ENCODE measurements at regions not wholly inside any gene's neighbourhood (a gene's known extent, or its start where the extent isn't known, plus 50 kb on each side); places are given as distances from the start of the nearest gene placed in this dataset.

DNA sequence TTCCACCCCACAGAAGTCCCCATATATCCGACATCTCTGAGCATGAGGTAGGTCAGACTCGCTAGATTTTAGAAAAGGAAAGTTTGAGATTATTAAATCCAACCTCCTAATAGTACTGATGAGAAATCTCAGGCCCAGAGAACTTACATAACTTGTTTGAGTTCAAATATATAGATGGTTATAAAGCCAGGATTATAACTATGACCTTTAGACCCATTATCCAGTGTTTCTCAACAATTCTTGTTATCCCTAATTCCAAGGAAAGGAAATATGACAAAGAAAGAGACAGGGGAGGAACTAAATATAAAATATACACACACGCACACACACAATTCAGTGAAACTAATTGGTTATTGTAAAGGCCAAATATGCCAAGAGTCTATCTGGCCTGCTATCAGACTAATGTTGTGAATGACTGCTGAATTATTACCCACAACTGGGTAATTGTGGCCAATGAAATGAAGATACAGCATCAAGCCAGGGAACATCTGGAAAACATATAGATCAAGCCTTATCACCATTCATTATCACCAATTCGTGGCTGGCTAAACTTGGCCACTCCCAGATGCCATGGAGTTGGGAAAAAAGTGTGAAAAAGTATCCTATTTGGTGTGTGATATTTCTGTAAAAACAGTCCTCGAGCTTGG, 248.4 kb downstream of the PRELID2 start:
- POLR2A ChIA-PET, result no interaction called here
- DNase-seq, result no peak
- H3K27ac Mint-ChIP-seq, result no peak overlapping the region
- no peaks in the 10 kb centered on the region for H3K36me3 Mint-ChIP-seq (ENCODE audit: low read depth)
- H3K27me3 Mint-ChIP-seq, result no peaks in the 10 kb centered on the region
- H3K9me3 Mint-ChIP-seq, result peaks cover 3% of the 10 kb centered on the region
- CTCF ChIA-PET, result no interaction called here
- no peak overlapping the region for H3K4me3 Mint-ChIP-seq
- no peaks in the 10 kb centered on the region for H3K4me1 Mint-ChIP-seq

DNA sequence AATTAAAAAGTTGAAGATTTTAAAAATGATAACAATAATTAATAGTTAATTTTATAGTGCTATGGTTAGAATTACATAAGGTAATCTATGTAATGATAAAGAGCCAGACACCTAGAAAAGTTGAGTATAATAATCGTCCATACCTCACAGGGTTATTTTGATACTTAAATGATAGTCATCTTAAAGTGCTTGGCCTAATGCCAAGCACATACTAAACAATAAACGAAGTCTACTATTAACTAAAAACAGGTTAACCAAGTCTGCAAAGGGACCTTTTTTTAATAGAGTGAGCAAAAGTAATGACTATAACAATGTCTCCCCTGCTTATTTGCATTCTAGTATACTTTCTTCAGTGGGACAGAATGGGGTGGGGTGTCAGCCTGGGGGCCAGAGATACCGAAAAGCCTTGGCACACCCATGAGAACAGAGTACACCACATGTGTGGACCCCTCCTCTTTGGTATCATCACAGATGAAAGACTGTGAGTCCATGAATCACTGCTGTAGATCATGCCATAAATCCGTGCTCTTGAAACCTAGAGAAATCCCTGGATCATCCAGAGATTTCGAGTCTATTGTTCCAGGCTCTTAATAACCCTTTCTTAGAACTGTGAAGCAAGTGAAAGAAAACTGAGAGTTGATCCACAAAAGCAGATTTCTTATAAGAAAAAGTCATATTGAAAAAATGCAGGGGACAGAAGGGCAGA, 249.5 kb downstream of the PRELID2 start:
- Mint-ChIP-seq H3K27ac (no peak overlapping the region), H3K9me3 (peaks cover 3% of the 10 kb centered on the region), H3K4me3 (no peak overlapping the region), H3K4me1 (no peaks in the 10 kb centered on the region), H3K27me3 (no peaks in the 10 kb centered on the region), H3K36me3 (ENCODE audit: low read depth) (no peaks in the 10 kb centered on the region)
- CTCF ChIA-PET, result no interaction called here
- POLR2A ChIA-PET, result no interaction called here
- no peak for DNase-seq

DNA sequence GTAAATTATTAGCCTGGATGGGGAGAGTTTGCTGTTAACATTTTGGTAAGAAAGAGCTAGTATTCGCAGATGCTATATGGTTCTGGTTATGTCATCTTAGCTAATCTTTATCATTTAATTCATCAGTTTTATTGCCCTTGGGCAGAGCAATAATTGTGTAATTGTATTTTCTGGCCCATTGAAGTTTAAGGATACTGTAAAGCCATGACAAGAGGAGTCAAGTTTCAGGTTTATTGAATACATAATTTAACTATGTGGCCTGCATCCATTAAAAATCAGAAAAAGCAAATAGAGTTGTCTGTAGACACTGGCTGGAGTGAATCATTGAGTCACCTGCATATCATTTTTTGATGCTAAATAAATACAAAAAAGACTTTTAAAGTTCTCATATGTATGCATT, 255.8 kb downstream of the PRELID2 start:
- H3K36me3 Mint-ChIP-seq (ENCODE audit: low read depth), result no peaks in the 10 kb centered on the region
- H3K4me3 Mint-ChIP-seq, result no peak overlapping the region
- POLR2A ChIA-PET, result no interaction called here
- CTCF ChIA-PET, result no interaction called here
- H3K27ac Mint-ChIP-seq, result no peak overlapping the region
- peaks cover 7% of the 10 kb centered on the region for H3K9me3 Mint-ChIP-seq
- no peak for DNase-seq
- no peaks in the 10 kb centered on the region for H3K4me1 Mint-ChIP-seq
- H3K27me3 Mint-ChIP-seq, result no peaks in the 10 kb centered on the region

DNA sequence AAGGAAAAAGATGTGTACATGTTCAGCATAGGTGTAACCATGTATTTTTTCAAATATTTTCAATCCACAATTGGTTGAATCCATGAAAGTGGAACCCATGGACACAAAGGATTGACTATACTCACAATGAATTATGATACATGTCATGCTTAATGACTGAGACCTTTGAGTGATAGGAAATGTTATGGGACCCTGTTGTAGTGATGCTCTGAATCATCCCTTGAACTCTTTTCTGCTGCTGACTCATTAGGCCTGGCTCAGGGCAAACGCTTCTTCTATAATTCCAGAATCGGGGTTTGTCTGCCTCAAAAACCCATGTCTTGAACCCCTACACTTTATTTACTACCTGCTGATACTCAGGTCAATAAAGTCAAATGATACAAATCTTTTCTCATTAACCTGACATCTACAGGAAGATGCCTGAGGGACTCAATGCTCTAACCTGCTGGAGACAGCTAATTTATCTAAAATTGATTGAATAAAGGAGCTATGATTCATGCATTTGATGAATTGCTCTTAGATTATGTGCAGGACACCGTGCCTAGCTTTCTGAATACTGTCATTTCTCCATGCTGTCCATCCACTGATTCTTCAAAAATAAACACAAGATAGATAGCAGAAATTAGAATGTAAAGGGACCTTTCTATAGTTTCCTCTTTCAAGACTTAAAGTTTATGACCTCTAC, 260.1 kb downstream of the PRELID2 start:
- no peaks in the 10 kb centered on the region for H3K27me3 Mint-ChIP-seq
- ChIA-PET CTCF (no interaction called here), POLR2A (no interaction called here)
- no peak for DNase-seq
- H3K9me3 Mint-ChIP-seq, result peaks cover 7% of the 10 kb centered on the region
- no peak overlapping the region for H3K4me3 Mint-ChIP-seq
- no peaks in the 10 kb centered on the region for H3K4me1 Mint-ChIP-seq
- H3K27ac Mint-ChIP-seq, result no peak overlapping the region
- no peaks in the 10 kb centered on the region for H3K36me3 Mint-ChIP-seq (ENCODE audit: low read depth)

DNA sequence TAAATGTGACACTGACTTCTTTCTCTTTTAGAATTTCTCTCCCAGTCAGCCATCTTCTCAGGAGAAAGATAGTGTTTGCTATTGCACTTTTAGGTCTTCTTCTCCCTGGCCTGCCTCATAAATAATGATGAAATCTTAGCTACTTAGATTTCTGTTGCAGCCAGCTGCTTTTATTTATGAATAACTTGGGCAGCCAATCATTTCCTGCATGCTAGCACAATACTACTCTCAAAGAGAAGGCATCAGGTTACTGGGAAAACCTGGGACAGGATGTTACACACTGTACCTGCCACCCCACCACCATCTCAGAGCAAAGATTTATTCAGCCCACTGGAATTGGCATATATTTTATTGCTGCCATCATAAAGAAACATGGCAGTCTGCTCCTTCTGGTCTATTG, 266.6 kb downstream of the PRELID2 start:
- ChIA-PET CTCF (no interaction called here), POLR2A (no interaction called here)
- H3K4me3 Mint-ChIP-seq, result no peak overlapping the region
- no peak overlapping the region for H3K27ac Mint-ChIP-seq
- no peaks in the 10 kb centered on the region for H3K4me1 Mint-ChIP-seq
- H3K9me3 Mint-ChIP-seq, result peaks cover 2% of the 10 kb centered on the region
- DNase-seq, result no peak
- no peaks in the 10 kb centered on the region for H3K36me3 Mint-ChIP-seq (ENCODE audit: low read depth)
- H3K27me3 Mint-ChIP-seq, result no peaks in the 10 kb centered on the region

DNA sequence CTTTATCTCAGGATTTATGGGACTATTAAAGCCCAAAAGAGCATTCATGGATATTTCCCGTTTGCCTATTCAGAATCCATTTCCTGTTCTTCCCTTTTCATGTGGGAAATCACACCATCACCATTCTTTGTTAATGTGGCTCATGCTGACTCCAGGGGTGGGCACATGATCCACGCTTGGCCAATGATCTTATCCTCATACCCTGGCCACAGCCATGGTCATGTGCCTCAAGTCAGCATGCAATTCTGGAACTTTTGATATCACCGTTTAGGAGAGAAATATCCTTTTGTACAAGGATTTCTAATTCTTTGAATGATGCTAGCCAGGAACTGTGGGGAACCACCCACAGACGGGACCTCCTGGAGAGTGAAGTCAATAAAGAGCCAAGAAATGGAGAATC, 272.2 kb downstream of the PRELID2 start:
- no peak overlapping the region for H3K4me3 Mint-ChIP-seq

DNA sequence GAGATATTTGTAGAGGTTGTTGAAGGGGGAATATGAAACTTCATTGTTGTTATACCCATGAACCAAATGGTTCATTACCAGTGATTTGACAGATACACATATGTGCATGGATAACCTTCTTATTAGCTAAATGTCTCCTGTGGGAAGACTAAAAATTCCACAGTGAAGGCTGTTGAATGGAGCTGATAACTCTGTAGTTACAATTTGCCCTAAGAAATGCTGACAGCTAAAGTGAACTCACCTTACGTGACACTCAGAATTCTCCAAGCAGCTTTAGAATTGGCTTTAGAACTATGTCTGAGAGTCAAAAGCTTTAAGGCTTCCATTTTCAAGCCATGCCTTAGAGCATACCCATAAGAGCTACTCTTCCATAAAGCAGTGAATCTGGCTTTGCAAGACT, 276.9 kb downstream of the PRELID2 start:
- Mint-ChIP-seq H3K4me1 (no peaks in the 10 kb centered on the region), H3K9me3 (peaks cover 9% of the 10 kb centered on the region), H3K27ac (no peak overlapping the region), H3K36me3 (ENCODE audit: low read depth) (no peaks in the 10 kb centered on the region), H3K27me3 (no peaks in the 10 kb centered on the region), H3K4me3 (no peak overlapping the region)
- ChIA-PET CTCF (no interaction called here), POLR2A (no interaction called here)
- no peak for DNase-seq

More for the DNA sequence above, 272.2 kb downstream of the PRELID2 start:
- Mint-ChIP-seq H3K27me3 (no peaks in the 10 kb centered on the region), H3K9me3 (peaks cover 4% of the 10 kb centered on the region), H3K36me3 (ENCODE audit: low read depth) (no peaks in the 10 kb centered on the region), H3K4me1 (no peaks in the 10 kb centered on the region), H3K27ac (no peak overlapping the region)
- ChIA-PET CTCF (no interaction called here), POLR2A (no interaction called here)
- no peak for DNase-seq

DNA sequence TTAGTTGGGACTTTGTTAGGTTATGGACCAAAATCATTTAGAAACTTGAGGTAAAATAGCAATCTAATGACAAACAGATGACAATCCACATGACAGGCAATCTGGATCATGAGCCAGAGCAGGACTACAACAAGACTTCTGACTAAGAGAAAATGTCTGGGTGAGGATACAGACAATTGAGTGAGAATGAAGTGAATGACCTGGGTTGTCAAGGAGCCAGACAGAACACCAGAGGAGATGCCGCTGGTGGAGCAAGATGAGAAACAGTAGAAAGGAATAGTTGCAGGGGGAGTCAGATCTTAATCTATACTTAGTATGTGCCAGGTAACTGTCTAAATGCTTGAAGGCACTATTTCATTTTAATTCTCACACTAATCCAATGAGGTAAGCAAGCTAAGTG, 277.8 kb downstream of the PRELID2 start:
- no peaks in the 10 kb centered on the region for H3K27me3 Mint-ChIP-seq
- H3K9me3 Mint-ChIP-seq, result peaks cover 6% of the 10 kb centered on the region
- POLR2A ChIA-PET, result no interaction called here

DNA sequence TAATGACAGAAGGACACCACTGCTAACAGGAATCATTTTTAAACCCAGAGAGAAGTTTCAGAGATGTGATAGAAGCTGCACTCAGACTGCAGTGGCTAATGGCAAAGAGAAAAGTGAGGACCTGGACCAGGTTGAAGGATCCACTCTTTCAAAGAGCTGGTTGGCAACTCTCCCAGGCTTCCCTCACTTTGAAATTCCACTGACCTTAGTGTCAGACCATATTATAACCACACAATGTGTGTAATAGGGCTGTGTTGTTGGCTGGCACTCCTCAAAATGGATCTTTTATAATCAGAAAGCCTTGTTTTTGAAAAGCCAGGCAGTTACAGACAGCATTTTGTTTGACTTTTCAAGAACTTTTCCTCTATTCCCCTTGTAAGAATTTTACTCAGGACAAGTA, 280.7 kb downstream of the PRELID2 start:
- H3K4me1 Mint-ChIP-seq, result no peaks in the 10 kb centered on the region
- ChIA-PET CTCF (no interaction called here), POLR2A (no interaction called here)
- H3K4me3 Mint-ChIP-seq, result no peak overlapping the region
- H3K36me3 Mint-ChIP-seq (ENCODE audit: low read depth), result no peaks in the 10 kb centered on the region
- H3K27me3 Mint-ChIP-seq, result no peaks in the 10 kb centered on the region
- H3K9me3 Mint-ChIP-seq, result peaks cover 4% of the 10 kb centered on the region
- H3K27ac Mint-ChIP-seq, result no peak overlapping the region
- no peak for DNase-seq

More for the DNA sequence above, 277.8 kb downstream of the PRELID2 start:
- H3K4me3 Mint-ChIP-seq, result no peak overlapping the region
- DNase-seq, result no peak
- H3K27ac Mint-ChIP-seq, result no peak overlapping the region
- no peaks in the 10 kb centered on the region for H3K36me3 Mint-ChIP-seq (ENCODE audit: low read depth)
- H3K4me1 Mint-ChIP-seq, result no peaks in the 10 kb centered on the region
- CTCF ChIA-PET, result no interaction called here

DNA sequence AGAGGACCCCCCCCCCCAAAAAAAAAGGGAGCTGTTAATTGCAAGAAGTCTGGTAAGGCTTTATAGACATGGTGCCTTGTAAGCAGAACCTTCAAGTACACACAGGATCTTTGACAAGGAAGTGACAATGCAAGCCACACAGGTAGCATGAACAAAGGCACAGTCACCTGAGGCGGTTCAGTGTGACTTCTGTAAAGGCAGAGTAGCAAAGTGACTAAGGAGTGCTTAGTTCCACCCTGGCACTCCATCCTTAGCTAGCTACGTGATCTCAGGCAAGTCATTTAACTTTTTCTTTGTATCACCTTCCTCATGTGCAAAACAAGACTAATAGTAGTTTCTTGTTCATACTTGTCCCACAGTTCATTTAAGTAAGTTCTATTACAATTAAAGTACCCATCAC, 282.0 kb downstream of the PRELID2 start:
- Mint-ChIP-seq H3K4me1 (no peaks in the 10 kb centered on the region), H3K36me3 (ENCODE audit: low read depth) (no peaks in the 10 kb centered on the region), H3K27ac (no peak overlapping the region), H3K4me3 (no peak overlapping the region), H3K9me3 (peaks cover 4% of the 10 kb centered on the region), H3K27me3 (no peaks in the 10 kb centered on the region)
- ChIA-PET CTCF (no interaction called here), POLR2A (no interaction called here)
- no peak for DNase-seq

DNA sequence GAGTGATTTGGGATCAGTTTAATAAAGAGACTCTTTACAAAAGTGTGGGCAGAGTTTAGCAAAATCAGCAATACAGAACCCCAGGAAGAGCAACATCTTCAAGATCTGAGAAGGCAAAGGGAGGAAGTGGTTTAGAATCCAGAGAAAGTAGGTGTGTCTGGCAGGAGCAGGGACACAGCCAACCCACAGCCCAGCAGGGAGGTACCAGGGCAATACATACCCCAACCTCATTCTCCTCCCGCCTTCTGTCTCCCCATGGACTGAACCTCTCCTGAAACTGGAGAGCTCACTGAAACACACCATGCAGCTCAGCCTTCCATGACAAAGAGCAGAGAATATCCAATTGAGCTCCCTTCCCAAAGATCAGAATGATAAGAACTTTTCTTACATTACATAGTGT, 283.4 kb downstream of the PRELID2 start:
- no peaks in the 10 kb centered on the region for H3K4me1 Mint-ChIP-seq
- no peaks in the 10 kb centered on the region for H3K36me3 Mint-ChIP-seq (ENCODE audit: low read depth)
- ChIA-PET POLR2A (no interaction called here), CTCF (no interaction called here)
- H3K27ac Mint-ChIP-seq, result no peak overlapping the region
- H3K9me3 Mint-ChIP-seq, result peaks cover 3% of the 10 kb centered on the region
- no peak for DNase-seq
- H3K4me3 Mint-ChIP-seq, result no peak overlapping the region
- no peaks in the 10 kb centered on the region for H3K27me3 Mint-ChIP-seq

DNA sequence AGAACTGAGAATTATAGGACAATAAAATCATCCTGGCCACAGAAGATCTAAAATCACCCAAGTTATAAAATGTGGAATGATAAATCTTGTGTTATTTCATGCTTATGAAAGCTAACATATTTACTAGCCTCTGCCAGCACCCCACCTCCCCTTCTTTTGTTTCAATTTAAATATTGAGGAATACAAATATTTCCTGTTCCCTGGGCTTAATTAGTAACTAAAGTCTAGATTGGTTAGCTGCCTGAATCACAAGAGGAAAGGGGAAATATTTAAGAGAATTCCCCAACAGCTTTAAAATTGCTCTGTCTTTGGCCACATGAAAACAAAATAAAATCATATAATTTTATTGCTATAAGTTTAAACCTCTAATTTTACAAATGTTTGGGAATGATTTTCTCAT, 287.0 kb downstream of the PRELID2 start:
- ChIA-PET CTCF (no interaction called here), POLR2A (no interaction called here)
- Mint-ChIP-seq H3K9me3 (no peaks in the 10 kb centered on the region), H3K4me1 (no peaks in the 10 kb centered on the region), H3K36me3 (ENCODE audit: low read depth) (no peaks in the 10 kb centered on the region), H3K27ac (no peak overlapping the region), H3K4me3 (no peak overlapping the region), H3K27me3 (no peaks in the 10 kb centered on the region)
- no peak for DNase-seq

DNA sequence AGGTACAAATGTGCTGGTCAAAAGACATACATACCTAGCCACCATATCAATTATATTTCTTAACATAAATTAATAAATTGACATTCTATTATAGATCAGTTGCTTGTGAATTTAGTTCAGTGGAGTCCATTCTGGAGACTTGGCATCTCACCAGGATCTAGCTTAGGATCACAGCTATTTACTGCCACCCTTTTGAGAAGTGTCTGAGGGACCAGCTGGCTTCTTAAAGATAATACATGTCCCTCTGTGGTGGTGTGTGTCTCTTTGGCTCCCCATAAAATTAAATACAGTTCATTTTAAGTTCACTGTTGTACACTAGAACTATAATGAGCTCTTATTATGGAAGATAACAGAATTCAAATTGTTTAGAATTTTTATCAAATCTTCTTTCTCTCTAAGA, 290.7 kb downstream of the PRELID2 start:
- Mint-ChIP-seq H3K27ac (no peak overlapping the region), H3K4me1 (no peaks in the 10 kb centered on the region), H3K4me3 (no peak overlapping the region), H3K27me3 (no peaks in the 10 kb centered on the region), H3K36me3 (ENCODE audit: low read depth) (no peaks in the 10 kb centered on the region), H3K9me3 (no peaks in the 10 kb centered on the region)
- ChIA-PET POLR2A (no interaction called here), CTCF (no interaction called here)
- DNase-seq, result no peak

DNA sequence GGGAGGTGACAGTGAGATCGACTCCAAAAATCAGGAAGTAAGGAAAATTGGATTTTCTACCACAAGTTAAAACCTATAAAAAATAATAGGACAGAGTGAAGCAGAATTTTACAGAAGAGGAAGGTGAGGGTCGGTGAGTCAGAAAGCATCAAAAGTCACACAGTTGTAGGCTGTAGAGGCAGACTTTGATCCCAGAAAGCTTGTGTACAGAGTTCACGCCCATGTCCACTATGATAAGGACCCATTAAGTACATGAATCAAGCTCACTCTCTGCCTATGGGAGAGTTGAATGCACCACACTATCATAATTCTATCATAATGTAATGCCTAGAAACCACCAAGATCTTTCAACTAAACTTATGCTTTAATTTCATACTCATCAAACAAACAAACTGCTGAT, 291.2 kb downstream of the PRELID2 start:
- Mint-ChIP-seq H3K4me1 (no peaks in the 10 kb centered on the region), H3K27me3 (no peaks in the 10 kb centered on the region), H3K4me3 (no peak overlapping the region), H3K36me3 (ENCODE audit: low read depth) (no peaks in the 10 kb centered on the region), H3K27ac (no peak overlapping the region), H3K9me3 (no peaks in the 10 kb centered on the region)
- CTCF ChIA-PET, result no interaction called here
- POLR2A ChIA-PET, result no interaction called here
- no peak for DNase-seq
